GM19351 (cell line): ENCODE measurements at regions not wholly inside any gene's neighbourhood (a gene's known extent, or its start where the extent isn't known, plus 50 kb on each side); places are given as distances from the start of the nearest gene placed in this dataset.
"Not testable (repeated sequence)": the region's sequence is repeated elsewhere in the genome, so short reads cannot be mapped to it uniquely, and the experiment has no call there.

ENCODE experiments used
- ATAC-seq: cut with Tn5 transposase; IDR thresholded peaks from one replicate; pipeline ENCODE4 v1.9.1; 2021; ENCODE audit warnings: mild to moderate bottlenecking, moderate library complexity; ENCODE audit not compliant: unreplicated experiment

DNA sequence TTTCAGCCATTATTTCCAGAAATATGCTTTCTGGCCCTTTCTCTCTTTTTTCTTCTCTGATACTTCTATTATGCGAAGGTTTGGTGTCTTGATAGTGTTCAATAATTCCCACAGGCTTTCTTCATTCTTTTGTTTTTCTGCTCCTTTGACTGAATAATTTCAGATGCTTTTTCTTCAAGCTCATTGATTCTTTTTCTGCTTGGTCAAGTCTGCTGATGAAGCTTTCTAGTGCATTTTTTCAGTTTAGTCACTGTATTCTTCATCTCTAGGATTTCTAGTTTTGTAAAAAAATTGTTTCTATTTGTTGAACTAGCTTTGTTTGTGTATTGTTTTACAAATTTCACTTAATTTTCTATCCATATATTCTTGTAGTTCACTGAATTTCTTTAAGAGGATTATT lies 304.0 kb upstream of the TARS1 start:
- no peak for ATAC-seq

GRCh38 chr5:33138145-33138544 lies 302.6 kb upstream of the TARS1 start:
- ATAC-seq, result not testable (repeated sequence)

GRCh38 chr5:33143405-33144123 lies 297.2 kb upstream of the TARS1 start:
- ATAC-seq, result no peak

- no peak for ATAC-seq
Measured at GRCh38 chr5:33146881-33147280, 293.9 kb upstream of the TARS1 start.

DNA sequence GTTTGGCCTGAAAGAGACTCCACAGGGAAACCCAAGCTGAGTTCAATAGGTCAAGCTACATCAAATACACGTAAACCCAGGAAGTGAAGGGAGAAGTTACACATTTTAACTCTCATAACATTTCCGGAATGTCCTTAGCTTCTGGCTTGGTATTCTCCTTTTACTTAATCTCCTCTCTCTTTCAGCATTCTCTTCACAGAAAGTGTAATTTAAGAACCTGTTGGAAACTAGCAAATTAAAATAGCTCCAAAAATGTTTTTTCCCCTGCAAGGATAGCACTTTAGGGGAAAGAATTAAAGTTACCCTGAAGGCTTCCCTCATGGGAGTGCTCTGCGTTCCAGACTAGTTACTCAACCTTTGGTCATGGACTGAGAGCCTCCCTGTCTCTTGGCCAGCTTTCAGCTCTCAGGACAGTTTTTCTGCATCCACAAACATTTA lies 292.7 kb upstream of the TARS1 start:
- no peak for ATAC-seq

GRCh38 chr5:33153372-33153771 lies 287.4 kb upstream of the TARS1 start:
- ATAC-seq, result no peak

DNA sequence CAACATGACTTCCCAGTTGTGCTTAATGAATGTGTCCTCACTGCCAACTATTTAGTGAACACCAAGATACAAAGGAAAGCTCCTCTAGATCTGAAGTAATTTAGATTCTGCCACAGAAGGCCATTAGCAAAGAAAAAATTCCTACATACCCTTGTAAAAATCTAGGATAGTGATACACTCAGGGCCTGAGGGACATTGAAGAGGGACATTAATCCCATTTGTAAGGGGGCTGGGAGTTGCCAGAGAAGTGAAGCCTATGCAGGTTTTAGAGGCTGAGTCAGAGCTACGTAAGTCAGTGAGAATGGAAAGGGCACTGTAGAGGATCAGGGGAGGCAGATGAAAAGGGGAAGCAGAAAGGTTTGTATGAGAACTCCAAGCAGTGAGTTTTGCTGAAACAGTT lies 286.9 kb upstream of the TARS1 start:
- no peak for ATAC-seq

DNA sequence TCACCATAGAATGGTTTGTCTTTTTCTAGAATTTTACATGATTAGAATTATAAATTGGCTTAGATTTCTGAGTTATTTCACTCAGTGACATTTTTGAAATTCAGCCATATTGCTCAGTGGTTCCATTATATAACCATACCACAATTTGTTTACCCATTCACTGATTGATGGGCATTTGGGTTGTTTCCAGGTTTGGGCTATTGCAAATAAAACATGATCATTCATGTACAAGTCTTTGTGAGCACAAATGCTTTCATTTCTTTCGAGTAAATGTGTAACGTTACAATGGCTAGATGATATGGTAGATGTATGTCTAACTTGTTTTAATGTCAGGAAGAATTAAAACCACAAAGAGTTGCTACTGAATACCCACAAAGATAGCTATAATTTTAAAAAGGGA lies 279.9 kb upstream of the TARS1 start:
- ATAC-seq, result no peak

GRCh38 chr5:33161421-33161820 lies 279.3 kb upstream of the TARS1 start:
- ATAC-seq, result no peak

GRCh38 chr5:33162057-33162456 lies 278.7 kb upstream of the TARS1 start:
- no peak for ATAC-seq

GRCh38 chr5:33166522-33166921 lies 274.2 kb upstream of the TARS1 start:
- ATAC-seq, result no peak

- ATAC-seq, result no peak
Measured at GRCh38 chr5:33166948-33167347, 273.8 kb upstream of the TARS1 start.

DNA sequence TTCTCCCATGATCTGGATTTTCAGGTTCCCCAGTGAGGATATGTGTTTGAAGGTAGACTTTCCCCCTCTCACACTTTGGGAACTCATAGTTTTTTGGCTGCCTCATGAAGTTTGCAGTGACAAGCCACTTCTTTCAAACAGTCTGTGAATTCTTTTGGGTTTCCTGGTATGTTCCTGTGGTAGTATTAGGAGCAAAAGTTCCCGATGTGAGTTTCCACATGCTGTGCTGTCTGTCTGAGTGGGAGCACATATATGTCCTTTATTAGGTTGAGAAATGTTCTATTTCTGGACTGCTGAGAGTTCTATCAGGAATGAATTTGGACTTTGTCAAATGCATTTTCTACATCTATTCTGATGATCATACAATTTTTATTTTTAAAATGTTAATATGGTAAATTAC lies 273.2 kb upstream of the TARS1 start:
- no peak for ATAC-seq

GRCh38 chr5:33170411-33170810 lies 270.4 kb upstream of the TARS1 start:
- no peak for ATAC-seq

DNA sequence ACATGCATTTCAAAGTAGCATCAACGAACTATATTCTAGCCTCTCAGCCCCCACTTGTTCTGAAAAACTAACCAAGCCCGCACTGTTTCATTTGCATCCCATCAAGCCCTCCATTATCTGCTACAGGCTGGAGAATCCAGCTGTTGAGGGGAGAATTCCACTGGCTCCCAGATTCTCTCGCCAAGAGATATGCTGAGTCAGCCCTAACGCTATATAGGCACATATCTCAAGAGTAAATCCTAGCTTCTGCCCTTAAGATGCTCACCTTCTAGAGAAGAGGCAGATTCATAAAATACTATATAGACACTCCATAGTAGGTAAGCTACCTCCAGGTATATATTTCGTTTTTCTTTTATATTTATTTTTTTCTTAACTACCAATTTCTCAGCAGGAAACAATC lies 266.4 kb upstream of the TARS1 start:
- no peak for ATAC-seq

- no peak for ATAC-seq
Measured at GRCh38 chr5:33179301-33179700, 261.5 kb upstream of the TARS1 start.

- ATAC-seq, result no peak
Measured at GRCh38 chr5:33180900-33181299, 259.9 kb upstream of the TARS1 start.

DNA sequence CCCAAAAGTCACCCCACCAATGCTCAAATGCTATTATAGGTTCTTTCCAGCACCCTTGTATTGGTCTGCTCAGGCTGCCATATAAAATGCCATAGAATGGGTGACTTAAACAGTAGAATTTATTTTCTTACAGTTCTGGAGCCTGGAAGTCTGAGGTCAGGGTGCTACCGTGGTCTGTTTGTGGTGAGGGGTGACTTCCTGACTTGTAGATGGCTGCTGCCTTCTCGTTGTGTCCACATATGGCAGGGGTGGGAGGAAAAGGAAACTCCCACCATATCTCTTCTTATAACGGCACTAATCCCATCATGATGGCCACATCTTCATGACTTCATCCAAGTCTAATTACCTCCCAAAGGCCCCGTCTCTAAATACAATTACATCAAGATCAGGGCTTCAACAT lies 257.8 kb upstream of the TARS1 start:
- no peak for ATAC-seq

DNA sequence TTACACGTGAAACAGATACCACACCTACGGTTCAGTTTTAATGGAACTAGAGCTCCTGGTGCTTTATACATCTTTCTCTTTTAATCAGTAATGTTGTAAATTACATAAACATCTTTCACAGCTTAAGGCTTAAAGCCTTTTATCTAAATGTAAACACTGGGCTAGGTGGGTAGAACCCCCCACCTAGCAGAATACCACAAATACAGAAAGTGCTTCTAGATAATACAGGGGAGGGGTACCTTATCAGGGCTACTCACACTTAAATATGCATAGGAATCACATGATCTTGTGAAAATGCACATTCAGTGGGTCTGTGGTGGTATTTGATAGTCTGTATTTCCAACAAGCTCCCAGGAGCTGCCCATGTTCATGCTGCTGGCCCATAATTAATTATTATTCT lies 256.4 kb upstream of the TARS1 start:
- ATAC-seq, result no peak

GRCh38 chr5:33188089-33188488 lies 252.7 kb upstream of the TARS1 start:
- ATAC-seq, result no peak

- ATAC-seq, result no peak
Measured at GRCh38 chr5:33194914-33195313, 245.9 kb upstream of the TARS1 start.

DNA sequence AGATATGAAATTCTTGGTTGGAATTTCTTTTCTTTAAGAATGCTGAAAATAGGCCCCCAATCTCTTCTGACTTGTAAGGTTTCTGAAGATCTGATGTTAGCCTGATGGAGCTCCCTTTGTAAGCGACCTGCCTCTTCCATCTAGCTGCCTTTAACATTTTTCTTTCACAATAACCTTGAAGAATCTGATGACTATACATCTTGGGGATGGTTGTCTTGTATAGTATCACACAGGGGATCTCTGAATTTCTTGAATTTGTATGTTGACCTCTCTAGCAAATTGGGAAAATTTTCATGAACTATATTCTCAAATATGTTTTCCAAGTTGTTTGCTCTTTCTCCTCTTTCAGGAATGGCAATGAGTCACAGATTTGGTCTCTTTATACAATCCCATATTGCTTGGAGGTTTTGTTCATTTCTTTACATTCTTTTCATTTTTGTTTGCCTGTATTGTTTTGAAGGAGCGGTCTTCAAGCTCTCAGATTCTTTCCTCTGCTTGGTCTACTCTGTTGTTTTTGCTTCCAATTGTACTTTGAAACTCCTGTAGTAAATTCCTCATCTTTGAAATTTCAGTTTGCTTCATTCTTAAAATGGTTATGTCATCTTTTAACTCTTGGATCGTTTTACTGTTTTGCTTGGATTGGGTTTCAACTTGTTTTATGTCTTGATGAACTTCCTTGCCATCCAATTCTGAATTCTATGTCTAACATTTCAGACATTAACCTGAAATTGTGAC lies 245.2 kb upstream of the TARS1 start:
- no peak for ATAC-seq

DNA sequence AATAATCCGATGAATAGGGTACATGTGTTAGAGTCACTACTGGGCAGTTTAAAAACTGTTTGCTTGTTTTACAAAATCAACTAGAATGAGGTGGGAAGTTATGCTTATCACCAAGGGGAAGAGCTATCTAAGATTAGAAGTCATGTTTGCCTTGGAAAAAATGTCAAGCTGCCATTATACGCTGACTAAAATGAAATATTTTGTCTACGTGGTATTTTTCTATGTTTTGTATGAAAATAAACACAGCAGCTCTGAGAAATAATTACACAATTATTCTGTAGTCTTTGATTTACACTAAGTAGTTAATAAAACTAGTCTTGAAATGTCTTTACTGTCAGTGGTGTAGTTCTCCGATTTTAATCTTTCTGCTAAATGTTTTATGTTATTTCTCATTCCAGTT lies 241.9 kb upstream of the TARS1 start:
- ATAC-seq, result no peak
